GM12874 (cell line): ENCODE measurements at regions not wholly inside any gene's neighbourhood (a gene's known extent, or its start where the extent isn't known, plus 50 kb on each side); places are given as distances from the start of the nearest gene placed in this dataset.

Experiments
- CTCF ChIP-seq: IDR thresholded peaks from 2 replicates; pipeline ENCODE4 v1.5.1; 2011; ENCODE audit warnings: low read depth, mild to moderate bottlenecking, control low read depth, low read length, moderate library complexity; ENCODE audit not compliant: insufficient read depth

- no peak for TF ChIP-seq CTCF
Measured at GRCh38 chr3:189561256-189561655, 69.9 kb upstream of the TP63 start.

GRCh38 chr3:189563853-189564563, 67.2 kb upstream of the TP63 start:
- TF ChIP-seq CTCF: no peak

GRCh38 chr3:189566550-189567130, 64.5 kb upstream of the TP63 start:
- TF ChIP-seq CTCF: no peak

- no peak for TF ChIP-seq CTCF
Measured at GRCh38 chr3:189567322-189567721, 63.9 kb upstream of the TP63 start.

- TF ChIP-seq CTCF: no peak
Measured at GRCh38 chr3:189567766-189568420, 63.3 kb upstream of the TP63 start.

GRCh38 chr3:189568961-189569360, 62.2 kb upstream of the TP63 start:
- TF ChIP-seq CTCF: no peak

GRCh38 chr3:189569473-189569872, 61.7 kb upstream of the TP63 start:
- TF ChIP-seq CTCF: no peak
